ENCODE measurements at regions not wholly inside any gene's neighbourhood (a gene's known extent, or its start where the extent isn't known, plus 50 kb on each side); places are given as distances from the start of the nearest gene placed in this dataset.
"Not testable (repeated sequence)": the region's sequence is repeated elsewhere in the genome, so short reads cannot be mapped to it uniquely, and the experiment has no call there.

DNA sequence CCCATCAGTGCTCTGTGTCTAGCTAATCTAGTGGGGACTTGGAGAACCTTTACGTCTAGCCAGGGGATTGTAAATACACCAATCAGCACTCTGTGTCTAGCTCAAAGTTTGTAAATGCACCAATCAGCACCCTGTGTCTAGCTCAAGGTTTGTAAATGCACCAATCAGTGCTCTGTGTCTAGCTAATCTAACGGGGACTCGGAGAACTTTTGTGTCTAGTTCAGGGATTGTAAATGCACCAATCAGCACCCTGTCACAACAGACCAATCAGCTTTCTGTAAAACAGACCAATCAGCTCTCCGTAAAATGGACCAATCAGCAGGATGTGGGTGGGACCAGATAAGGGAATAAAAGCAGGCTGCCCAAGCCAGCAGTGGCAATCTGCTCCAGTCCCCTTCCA, 268.3 kb upstream of the MKLN1 start:
- DNase-seq: not testable (repeated sequence)

DNA sequence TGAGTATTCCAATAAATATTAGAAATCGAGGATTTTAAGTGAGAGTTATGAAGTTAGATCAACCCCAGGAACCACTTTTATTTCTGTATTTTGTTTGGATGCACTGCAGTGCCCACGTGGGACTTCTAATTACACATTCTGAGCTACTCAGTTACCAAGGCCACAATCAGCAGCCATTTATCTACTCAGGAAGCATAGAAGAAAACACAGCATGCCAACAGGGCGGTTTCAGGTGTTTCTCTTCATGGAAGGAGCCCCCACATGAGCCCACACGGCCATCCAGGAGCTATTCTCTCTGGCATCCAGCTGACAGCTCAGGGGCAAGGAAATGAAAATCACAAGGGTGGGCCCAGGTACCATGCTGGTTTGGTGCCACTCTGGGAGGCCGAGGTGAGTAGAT, 266.5 kb upstream of the MKLN1 start:
- DNase-seq: no peak

DNA sequence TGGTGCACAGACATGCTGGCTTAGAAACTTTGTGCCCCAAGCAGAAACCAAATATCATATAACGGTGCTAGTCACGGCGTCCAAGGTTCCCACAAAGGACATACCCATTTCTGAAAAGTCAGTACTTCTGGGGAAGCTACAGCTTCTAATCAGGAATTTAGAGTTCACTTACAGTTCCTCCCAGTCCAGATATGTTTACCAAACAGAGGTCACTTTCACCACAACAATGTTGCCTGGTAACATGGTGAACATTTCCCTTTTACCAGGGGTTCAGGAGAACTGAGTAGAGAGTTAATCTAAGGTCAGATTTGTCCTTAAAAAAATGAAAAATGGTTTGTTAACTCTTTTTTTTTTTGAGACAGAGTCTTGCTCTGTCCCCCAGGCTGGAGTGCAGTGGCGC, 265.9 kb upstream of the MKLN1 start:
- DNase-seq: no peak

DNA sequence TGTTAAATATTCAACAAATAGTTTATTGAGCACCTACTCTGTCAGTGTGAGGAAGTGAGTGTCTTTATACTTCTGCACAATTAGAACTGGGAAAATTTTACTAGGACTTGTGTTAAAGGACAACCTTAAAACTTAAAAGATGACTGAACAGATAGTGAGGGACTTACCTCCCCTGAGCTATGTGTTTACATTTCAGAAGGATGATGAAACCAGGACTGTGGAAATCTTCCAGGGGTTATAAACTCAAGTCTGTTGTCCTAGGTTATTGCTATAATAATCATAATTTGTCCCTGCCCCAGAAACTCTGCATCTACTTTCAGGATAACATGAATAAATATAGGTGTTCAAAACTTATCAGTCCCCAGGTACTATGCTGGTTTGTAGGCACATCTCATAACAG, 261.0 kb upstream of the MKLN1 start:
- DNase-seq: no peak

DNA sequence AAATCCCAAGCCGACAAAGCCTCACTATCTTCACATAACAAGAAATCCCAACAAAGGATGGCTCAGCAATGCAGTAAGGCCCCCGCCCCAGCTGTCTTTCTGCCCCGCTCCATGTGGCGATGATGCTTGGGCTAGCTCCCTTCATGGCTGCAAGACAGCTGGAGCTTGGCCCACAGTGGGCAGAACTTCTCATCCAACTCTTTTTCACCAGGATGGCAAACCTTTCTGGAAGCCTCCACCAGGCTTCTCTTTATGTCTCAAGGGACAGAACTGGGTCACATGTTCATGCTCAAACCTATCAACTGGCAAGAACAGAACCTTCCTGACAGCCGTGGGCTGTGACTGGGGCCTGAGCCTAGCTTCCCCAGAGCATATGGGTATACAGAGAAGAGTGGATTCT, 260.5 kb upstream of the MKLN1 start:
- no peak for DNase-seq

DNA sequence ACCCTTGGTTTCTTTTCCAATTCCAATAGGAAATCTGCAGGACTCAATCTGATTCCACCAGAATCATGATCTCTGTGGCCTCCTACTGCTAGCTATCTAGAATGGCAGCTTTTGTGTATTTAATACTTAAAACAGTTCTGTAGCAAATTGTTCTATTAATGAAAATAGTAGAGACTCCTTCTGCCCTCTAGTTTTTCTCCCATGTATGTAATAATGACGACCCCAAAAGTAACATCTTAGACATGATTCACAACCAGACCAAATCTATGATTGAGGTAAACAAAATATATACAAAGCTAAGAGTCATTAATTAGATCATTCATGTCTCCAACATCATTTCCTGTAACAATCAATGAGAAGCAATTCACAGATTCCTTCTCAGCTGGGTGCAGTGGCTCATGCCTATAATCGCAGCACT, 259.1 kb upstream of the MKLN1 start:
- no peak for DNase-seq

DNA sequence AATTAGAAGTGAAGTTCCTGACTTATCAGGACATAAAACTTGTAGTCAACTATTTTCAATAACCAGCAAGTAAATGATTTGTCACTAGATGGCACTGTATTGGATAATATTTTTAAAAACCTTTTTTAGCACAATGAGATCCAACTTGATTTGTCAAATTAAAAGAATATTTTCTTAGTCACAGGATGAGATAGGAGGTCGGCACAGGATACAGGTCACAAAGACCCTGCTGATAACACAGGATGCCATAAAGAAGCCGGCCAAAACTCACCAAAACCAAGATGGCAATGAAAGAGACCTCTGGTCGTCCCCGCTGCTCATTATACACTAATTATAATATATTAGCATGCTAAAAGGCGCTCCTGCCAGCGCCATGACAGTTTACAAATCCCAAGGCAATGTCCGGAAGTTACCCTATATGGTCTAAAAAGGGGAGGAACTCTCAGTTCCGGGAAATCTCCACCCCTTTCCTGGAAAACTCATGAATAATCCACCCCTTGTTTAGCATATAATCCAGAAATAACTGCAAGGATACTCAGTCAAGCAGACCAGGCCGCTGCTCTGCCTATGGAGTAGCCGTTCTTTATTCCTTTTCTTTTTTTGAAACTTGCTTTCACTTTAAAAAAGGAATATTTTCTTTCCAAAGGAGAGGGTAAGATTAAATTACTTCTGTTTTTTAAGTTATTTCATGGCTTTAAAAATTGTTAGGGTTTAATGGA, 255.7 kb upstream of the MKLN1 start:
- peak; percentile 90 for DNase-seq

DNA sequence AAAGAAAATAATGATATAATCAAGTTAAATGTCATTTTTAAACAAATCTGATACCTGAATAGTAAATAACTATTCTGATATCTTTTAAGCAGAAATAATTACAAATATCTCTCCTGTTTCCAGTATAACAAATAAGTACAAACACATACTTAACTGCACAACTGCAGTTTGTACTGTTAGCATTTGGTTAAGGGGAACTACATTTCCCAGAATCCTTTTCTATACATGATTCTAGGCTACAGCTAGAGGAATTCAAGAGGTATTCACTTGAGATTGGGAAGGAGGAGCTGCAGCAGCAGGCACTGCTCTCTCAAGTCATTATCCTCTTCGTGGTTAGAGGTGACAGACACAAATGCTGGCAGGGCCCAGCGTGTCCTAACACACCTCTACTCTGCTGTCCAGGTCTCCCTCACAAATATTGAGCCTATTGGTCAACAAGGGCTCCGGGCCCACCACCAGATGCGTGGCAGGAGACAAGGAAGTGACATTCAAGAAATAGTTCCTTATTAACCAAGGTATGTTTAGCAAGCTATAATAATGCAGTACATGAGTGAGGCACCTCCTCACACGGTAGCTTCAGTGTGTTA, 255.1 kb upstream of the MKLN1 start:
- DNase-seq: peak; percentile 48

DNA sequence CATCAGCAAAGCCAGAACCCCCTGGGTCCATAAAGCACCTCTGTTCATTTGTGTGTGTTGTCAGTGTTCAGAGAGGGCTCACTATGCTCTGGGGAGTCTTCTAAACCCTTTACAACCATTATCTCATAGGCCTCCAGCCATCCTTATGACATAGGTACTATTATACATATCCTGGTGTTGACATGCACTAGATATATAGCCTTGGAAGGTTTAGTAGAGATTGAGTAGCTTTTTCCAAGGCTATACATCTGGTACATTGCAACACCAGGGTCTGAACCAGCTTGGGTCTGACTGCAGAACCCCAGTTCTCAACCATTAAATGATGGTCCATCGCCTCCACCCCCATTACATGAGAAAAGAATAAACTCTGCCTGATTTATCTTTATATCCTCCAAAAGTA, 253.6 kb upstream of the MKLN1 start:
- no peak for DNase-seq

DNA sequence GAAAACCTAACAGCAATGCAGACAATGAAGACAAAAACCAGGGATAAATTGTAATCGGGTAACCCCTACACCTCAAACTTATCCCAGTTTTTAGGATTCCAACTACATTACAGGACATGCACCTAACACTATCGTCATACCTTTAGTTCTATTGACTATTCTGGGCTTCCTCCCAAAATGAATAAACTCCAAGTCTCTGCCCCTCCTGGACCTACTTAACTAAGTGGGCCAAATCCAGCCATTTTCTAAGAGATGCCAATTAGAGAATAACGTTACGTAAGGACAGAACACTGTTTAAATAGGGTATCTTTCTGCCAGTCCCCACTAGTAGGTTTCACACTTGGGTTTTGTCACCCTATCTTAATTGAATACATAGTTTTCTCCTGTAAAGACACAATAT, 253.1 kb upstream of the MKLN1 start:
- DNase-seq: no peak

DNA sequence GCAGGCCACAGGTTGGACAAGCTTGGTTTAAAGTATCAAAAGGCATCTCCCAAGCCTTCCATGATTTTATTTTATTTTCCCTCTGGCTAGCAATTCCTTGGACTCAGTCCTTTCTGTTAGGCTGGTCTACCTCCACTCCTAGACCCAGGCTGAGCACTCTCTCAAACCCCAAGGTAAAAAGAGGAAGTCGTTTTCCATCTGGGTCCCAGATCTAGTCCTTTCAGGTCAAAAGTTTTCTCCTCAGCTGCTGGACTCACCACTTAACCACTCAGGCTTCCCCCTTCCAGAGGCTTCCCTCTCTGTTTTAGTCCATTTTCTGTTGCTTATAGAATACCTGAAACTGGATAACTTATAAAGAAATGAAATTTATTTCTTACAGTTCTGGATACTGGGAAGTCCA, 252.3 kb upstream of the MKLN1 start:
- DNase-seq: no peak

DNA sequence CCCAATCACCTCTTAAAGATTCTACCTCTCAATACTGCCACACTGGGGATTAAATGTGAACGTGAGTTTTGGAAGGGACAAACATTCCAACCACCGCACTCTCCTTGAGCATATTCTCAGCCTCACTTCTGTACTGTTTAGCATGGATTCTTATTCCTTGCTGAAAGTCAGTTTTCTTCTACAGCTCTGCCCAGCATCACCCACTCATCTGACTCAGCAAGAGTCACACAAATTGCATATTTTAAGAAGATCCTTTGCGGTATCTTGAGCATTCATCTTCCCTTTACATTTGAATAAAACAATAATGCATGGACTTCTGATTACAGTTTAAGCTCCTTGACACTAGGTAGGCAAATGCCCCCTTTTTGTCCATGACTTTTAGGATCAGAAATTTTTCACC, 251.6 kb upstream of the MKLN1 start:
- DNase-seq: no peak

DNA sequence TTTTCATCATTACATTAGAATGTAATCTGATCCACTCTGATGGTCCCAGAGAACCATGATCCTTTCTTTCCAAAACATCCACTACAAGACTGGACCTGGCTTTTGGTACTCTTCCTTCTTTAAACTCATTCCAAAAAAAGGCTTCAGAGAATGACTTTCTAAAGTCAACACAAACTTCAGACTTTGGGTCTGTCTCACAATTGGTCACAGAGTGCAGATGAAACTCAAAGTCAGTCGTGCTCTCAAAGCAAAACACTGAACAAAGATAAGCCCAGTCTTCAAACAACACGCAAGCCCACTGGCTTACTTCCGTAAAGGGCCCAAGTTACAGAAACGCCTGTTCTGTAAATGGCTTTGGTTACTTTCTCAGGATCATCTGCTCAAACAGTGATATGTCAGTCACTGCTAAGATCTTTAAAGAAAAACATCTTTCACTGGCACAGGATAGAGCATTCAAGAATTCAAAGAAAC, 250.9 kb upstream of the MKLN1 start:
- no peak for DNase-seq

DNA sequence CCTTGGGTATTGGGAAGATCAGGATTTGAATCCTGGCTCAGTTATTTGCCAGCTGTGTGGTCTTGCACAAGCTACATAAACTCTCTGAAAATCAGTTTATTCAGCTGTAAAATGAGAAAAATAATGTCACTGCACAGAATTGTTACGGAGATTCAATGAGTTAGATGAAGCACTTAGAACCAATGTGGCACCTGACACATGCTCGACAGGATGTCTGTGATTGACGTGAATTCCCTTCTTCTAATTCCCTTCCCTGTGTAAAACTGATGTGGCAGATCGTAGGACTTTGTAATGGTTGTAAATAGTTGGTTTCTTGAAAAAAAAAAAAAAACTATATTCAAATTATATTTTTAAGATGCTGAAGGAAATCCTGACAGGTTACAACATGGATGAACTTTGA, 249.9 kb upstream of the MKLN1 start:
- DNase-seq: no peak

DNA sequence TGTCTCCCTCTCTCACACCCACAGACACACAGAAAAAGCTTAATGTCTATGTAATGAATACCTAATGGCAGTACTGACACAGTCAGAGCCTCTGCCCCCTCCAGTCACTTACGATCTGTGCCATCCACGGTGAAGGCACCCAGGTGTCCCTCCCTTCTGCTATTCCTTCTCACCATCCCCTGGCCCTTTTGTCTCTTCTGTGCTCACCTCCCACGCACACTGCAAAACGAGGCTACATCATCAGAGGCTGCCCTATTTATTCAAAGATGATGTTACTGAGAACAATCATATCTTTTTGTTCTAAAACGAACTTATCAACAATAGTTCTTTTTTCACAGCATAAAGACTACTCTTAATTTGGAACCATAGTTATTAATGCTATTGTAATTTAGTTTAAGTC, 246.9 kb upstream of the MKLN1 start:
- DNase-seq: no peak

DNA sequence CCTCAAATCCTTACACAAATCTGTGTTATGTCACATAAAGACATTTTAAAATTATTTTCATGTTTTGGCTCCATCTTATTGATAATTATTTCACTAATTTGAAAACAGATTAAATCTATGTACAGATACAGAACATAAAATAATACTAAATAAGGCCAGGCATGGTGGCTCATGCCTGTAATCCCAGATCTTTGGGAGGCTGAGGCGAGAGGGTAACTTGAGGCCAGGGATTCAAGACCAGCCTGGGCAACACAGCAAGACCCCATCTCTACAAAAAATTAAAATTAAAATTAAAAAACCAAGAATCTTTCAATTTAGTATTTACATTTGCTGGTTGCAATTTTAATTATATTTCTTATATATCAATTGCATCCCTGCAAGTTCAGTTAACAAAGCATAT, 246.4 kb upstream of the MKLN1 start:
- no peak for DNase-seq

DNA sequence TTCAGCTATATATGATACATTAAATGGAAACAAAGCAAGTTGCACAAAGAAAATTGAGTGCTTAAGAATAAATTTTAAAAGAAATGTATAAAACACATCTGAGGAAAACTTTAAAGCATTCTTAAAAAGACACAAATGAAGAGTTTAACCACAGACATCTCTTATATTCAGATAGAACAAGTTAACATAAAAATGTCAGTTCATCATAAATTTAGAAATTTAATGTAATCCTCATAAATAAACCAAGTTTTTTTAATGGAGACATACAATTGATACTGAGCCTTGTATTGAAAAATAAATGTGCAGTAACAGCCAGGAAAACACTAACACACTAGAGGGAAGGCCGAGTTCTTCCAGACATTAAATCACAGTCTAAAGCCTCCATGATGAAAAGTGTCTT, 243.9 kb upstream of the MKLN1 start:
- DNase-seq: no peak

DNA sequence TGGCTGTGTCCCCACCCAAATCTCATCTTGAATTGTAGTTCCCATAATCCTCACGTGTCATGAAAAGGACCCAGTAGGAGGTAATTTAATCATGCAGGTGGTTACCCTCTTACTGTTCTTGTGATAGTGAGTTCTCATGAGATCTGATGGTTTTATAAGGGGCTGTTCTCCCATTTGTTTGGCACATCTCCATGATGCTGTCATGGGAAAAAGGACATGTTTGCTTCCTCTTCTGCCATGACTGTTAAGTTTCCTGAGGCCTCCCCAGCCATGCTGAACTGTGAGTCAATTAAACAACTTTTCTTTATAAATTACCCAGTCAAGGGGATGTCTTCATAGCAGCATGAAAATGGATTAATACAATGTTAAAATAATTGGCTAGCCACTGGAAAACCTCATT, 243.3 kb upstream of the MKLN1 start:
- not testable (repeated sequence) for DNase-seq

DNA sequence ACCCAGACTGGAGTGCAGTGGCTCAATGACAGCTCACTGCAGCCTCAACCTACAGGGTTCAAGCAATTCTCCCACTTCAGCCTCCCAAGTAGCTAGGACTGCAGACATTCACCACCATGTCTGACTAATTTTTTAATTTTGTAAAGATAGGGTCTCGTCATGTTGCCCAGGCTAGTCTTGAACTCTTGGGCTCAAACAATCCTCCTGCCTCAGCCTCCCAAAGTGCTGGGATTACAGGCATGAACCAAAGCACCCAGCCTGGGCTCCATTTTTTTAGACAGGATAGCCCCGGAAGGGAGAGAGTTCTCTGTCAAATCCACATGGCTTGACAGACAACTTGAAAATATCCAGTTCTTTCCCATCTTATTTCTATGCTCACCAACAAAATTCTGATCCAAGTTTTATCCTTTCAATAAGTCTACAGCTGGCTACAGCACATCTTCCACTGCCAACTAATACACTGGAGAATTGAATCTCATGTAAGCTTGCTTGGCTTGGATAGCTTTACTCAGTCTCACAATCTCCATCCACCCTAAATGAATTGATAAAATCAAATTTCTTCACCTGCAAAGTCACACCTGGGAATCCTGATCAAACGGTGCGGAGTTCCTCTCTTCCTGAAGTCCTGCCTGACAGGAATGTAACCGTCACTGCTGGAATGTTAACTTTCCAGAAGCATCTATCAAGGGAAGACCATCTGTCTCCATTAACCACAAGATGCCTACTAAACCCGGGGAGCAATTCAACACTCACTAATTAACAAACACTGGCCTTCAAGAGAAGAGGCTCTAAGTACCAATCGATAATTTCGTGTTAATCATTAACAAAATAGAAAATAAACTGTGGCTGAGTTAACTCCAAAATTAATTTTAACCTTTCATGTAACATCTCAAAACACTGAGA, 239.7 kb upstream of the MKLN1 start:
- DNase-seq: no peak

DNA sequence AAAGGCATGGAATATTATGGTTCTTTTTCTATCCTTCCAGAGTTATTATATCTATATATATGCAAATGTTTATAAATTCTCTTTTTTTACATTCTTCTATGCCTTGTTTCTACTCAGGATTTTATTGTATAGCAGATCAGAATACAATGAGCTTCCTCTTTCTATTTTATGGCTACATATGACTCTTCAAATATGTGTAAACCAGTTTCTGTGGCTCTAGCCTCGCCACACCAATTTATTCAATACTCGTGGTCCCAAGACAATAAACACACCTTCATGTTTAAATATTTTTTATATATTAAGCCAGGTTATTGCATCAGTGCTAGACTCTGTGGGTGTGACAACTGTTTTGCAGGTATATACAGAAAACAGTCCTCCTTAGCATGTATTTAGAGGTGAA, 237.5 kb upstream of the MKLN1 start:
- no peak for DNase-seq

DNA sequence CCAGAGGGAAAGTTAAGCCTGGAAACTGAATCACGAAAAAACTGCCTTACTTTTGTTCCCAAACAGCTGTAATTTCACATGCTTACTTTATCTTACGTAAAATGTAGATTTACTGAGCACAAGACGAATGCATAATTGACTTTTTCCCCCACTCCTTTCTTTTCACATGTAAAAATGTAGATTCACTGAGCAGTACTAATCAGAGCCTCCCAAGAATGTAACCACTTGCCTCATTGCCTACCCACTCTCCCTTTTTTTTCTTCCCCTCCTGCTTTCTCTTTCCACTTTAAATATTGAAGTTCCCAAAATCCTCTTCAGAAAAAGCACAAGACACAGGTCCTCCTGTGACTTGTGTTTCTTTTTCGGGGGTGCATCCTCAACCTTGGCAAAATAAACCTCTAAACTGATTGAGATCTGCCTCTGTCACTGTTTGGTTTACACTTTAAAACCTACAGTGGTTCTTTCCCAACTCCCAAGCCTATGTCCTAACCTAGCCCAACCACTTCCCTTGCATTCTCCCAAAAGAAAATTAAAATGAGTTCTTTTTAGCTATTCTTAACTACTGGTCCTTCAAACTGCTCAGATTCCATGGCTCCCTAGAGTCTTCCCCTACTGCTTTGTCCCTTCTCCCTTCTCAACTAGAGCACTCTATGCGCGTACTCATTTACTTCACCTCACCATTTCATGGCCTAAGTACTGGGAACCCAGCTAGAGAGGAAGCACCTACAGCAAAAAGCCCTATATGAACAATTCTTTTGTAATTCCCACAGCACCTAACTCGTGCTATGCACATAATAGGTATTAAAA, 236.6 kb upstream of the MKLN1 start:
- no peak for DNase-seq

DNA sequence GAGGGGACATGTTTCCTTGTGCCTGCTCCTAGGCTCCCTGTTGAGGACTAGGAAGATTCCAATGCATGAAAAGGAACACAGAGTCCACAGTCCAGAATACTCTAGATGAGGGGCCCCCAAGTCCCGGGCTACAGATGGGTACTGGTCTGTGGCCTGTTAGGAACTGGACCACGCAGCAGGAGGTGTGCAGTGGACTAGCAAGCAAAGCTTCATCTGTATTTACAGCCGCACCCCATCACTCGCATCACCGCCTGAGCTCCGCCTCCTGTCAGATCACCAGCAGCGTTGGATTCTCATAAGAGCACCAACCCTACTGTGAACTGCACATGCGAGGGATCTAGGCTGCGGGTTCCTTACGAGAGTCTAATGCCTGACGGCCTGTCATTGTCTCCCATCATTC, 233.0 kb upstream of the MKLN1 start:
- no peak for DNase-seq

DNA sequence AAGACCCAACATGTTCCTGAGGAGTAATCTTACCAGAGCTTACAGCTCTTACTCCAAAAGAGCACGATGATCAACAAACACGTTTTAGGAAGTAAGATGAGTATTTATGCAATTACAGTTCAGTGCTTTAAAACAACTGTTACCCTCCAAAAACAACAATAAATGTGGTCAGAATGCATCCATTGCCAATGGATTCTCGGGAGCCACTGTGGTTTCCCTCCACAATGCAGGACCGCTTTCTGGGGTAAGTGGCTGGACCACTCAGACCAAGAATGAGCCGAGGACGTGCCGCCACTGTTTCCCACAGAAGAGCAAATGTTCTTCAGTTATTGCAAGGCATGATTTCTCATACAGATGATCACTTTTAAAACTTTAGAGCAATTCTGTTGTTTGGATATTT, 232.3 kb upstream of the MKLN1 start:
- DNase-seq: no peak

All from hematopoietic multipotent progenitor cell treated with erythropoietin and hydrocortisone succinate and interleukin-3 and kit ligand, for 8 days (in vitro differentiated cells).